ENCODE measurements at regions not wholly inside any gene's neighbourhood (a gene's known extent, or its start where the extent isn't known, plus 50 kb on each side); places are given as distances from the start of the nearest gene placed in this dataset.

DNA sequence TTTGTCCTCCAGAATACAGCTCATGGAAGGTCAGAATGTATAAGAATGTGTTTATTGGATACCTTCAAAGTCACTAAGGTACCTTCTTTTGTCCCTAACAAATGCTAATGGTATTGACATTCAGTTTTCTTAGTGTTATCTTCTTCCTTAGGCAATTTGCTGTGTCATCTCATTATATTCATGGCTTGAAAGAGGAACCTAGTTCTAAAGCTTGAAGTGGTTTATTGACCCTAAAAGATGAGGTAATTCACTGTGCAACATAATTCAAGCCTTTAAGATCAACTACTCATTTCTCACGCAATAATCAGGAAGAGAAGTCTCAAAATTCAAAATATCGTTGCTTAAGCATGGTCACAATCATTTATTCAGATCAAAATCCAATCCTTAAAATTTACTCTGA, 342.7 kb upstream of the RIOK2 start:
- Histone ChIP-seq H3K4me1 (ENCODE audit: insufficient read depth) (no peaks in the 10 kb centered on the region), H3K36me3 (replicated peaks; ENCODE audit: insufficient read depth, low read depth) (no peaks in the 10 kb centered on the region), H3K9me2 (replicated peaks; ENCODE audit: insufficient read depth) (no peaks in the 10 kb centered on the region), H4K20me1 (ENCODE audit: insufficient read depth, poor library complexity, severe bottlenecking) (no peaks in the 10 kb centered on the region), H3K27me3 (no peaks in the 10 kb centered on the region), H3K4me3 (no peak overlapping the region), H3K27ac (no peak overlapping the region), H2AFZ (no peak overlapping the region), H3K79me2 (no peaks in the 10 kb centered on the region), H3K9me3 (ENCODE audit: low read depth) (no peaks in the 10 kb centered on the region), H3K4me2 (no peak overlapping the region)
- DNase-seq (ENCODE audit: low spot score) = no peak
- 89% methylated on average over 2 of the region's 2 CpGs for WGBS (ENCODE audit: low lambda C conversion rate, missing lambda C conversion rate)
- TF ChIP-seq EZH2phosphoT487 (IDR thresholded peaks at IDR 0.05; ENCODE audit: low read depth, severe bottlenecking, unreplicated experiment) (no peak), EZH2 (IDR thresholded peaks at IDR 0.05; ENCODE audit: borderline replicate concordance) (no peak)
- TF ChIP-seq, protein P1, sequence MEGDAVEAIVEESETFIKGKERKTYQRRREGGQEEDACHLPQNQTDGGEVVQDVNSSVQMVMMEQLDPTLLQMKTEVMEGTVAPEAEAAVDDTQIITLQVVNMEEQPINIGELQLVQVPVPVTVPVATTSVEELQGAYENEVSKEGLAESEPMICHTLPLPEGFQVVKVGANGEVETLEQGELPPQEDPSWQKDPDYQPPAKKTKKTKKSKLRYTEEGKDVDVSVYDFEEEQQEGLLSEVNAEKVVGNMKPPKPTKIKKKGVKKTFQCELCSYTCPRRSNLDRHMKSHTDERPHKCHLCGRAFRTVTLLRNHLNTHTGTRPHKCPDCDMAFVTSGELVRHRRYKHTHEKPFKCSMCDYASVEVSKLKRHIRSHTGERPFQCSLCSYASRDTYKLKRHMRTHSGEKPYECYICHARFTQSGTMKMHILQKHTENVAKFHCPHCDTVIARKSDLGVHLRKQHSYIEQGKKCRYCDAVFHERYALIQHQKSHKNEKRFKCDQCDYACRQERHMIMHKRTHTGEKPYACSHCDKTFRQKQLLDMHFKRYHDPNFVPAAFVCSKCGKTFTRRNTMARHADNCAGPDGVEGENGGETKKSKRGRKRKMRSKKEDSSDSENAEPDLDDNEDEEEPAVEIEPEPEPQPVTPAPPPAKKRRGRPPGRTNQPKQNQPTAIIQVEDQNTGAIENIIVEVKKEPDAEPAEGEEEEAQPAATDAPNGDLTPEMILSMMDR (IDR thresholded peaks at IDR 0.05; ENCODE audit: poor library complexity) = no peak

DNA sequence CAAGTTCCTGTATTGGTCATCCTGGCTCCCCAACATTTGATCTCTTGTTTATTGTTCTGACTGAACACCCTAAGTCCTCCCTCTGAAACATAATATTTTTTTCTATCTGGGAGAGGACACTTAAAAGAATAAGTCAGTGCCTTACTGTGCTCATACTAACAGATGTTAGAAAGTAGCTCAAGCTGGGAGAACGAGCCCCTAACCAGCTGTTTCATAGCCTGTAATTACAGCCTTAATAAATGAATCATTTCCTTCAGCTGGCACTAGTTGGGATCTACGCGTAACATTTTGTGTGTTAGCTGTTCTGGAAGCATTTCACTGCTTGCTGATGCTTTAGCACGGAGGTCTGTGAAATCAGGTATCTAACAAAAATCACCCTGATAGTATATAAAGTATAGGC, 345.9 kb upstream of the RIOK2 start:
- Histone ChIP-seq H3K4me1 (ENCODE audit: insufficient read depth) (no peaks in the 10 kb centered on the region), H4K20me1 (ENCODE audit: insufficient read depth, poor library complexity, severe bottlenecking) (no peaks in the 10 kb centered on the region), H3K9me3 (ENCODE audit: low read depth) (no peaks in the 10 kb centered on the region), H3K4me2 (no peak overlapping the region), H3K79me2 (no peaks in the 10 kb centered on the region), H3K36me3 (replicated peaks; ENCODE audit: insufficient read depth, low read depth) (no peaks in the 10 kb centered on the region), H3K4me3 (no peak overlapping the region), H3K27me3 (no peaks in the 10 kb centered on the region), H2AFZ (no peak overlapping the region), H3K9me2 (replicated peaks; ENCODE audit: insufficient read depth) (no peaks in the 10 kb centered on the region), H3K27ac (no peak overlapping the region)
- DNase-seq (ENCODE audit: low spot score) = no peak
- 68% methylated on average over 4 of the region's 4 CpGs for WGBS (ENCODE audit: low lambda C conversion rate, missing lambda C conversion rate)
- no peak for TF ChIP-seq EZH2 (IDR thresholded peaks at IDR 0.05; ENCODE audit: borderline replicate concordance)
- TF ChIP-seq EZH2phosphoT487 (IDR thresholded peaks at IDR 0.05; ENCODE audit: low read depth, severe bottlenecking, unreplicated experiment) = no peak
- TF ChIP-seq, protein P1 (IDR thresholded peaks at IDR 0.05; ENCODE audit: poor library complexity) = no peak

DNA sequence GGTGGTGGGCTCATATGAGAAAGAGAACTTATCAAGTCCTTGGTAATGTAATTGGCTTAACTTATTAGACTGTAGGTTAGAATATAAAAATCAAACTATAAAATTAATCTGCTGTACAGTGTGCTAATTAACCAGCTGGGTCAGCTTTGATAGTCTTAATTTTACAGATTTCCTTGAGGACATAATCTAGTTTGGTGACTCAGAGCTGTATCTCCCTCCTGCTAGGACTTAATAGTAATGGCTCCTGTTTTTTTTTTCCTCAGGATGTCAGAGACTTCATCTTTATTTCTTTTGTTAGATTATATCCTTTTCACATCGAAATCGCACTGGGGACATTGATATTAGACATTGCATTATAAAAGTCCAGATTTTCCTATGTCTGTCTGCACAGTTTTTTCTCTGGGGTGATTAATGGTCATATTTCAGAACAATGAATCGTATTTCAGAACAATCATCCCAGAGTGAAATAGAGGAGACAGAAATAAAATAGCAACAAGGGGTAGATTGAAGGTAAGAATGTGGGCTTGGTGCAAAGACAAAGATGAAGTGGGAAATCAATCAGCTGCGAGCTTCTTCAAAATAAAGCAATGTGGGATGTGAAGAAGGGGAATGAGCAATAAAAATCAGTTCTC, 346.4 kb upstream of the RIOK2 start:
- no peaks in the 10 kb centered on the region for H3K27me3 ChIP-seq

More for the DNA sequence above, 346.4 kb upstream of the RIOK2 start:
- H3K79me2 ChIP-seq = no peaks in the 10 kb centered on the region
- H2AFZ ChIP-seq = no peak overlapping the region
- H3K4me3 ChIP-seq = no peak overlapping the region
- no peaks in the 10 kb centered on the region for H3K4me1 ChIP-seq (ENCODE audit: insufficient read depth)
- H3K9me3 ChIP-seq (ENCODE audit: low read depth) = no peaks in the 10 kb centered on the region
- no peaks in the 10 kb centered on the region for H4K20me1 ChIP-seq (ENCODE audit: insufficient read depth, poor library complexity, severe bottlenecking)
- TF ChIP-seq EZH2phosphoT487 (IDR thresholded peaks at IDR 0.05; ENCODE audit: low read depth, severe bottlenecking, unreplicated experiment) = no peak
- TF ChIP-seq, protein P1 (IDR thresholded peaks at IDR 0.05; ENCODE audit: poor library complexity) = no peak
- TF ChIP-seq EZH2 (IDR thresholded peaks at IDR 0.05; ENCODE audit: borderline replicate concordance) = no peak
- DNase-seq (ENCODE audit: low spot score) = no peak
- WGBS (ENCODE audit: low lambda C conversion rate, missing lambda C conversion rate) = 90% methylated on average over 4 of the region's 4 CpGs
- H3K9me2 ChIP-seq (replicated peaks; ENCODE audit: insufficient read depth) = no peaks in the 10 kb centered on the region
- no peak overlapping the region for H3K4me2 ChIP-seq
- H3K36me3 ChIP-seq (replicated peaks; ENCODE audit: insufficient read depth, low read depth) = no peaks in the 10 kb centered on the region
- H3K27ac ChIP-seq = no peak overlapping the region
